GM12864 (cell line): ENCODE measurements at regions not wholly inside any gene's neighbourhood (a gene's known extent, or its start where the extent isn't known, plus 50 kb on each side); places are given as distances from the start of the nearest gene placed in this dataset.

Experiments
- DNase-seq: peaks from one replicate; pipeline ENCODE4 v3.0.0-alpha.2; 2011; ENCODE audit warnings: low read depth
- H3K4me3 ChIP-seq: 2 replicates; pipeline ENCODE4 v1.5.1; 2011; ENCODE audit warnings: mild to moderate bottlenecking, low read depth, low read length, control low read depth
- TF ChIP-seq, protein P1 (sequence below): IDR thresholded peaks from 2 replicates; pipeline ENCODE4 v1.5.1; 2011; ENCODE audit warnings: low read depth, mild to moderate bottlenecking, moderate library complexity, low read length, control low read depth, inconsistent platforms; ENCODE audit errors: missing control alignments

DNA sequence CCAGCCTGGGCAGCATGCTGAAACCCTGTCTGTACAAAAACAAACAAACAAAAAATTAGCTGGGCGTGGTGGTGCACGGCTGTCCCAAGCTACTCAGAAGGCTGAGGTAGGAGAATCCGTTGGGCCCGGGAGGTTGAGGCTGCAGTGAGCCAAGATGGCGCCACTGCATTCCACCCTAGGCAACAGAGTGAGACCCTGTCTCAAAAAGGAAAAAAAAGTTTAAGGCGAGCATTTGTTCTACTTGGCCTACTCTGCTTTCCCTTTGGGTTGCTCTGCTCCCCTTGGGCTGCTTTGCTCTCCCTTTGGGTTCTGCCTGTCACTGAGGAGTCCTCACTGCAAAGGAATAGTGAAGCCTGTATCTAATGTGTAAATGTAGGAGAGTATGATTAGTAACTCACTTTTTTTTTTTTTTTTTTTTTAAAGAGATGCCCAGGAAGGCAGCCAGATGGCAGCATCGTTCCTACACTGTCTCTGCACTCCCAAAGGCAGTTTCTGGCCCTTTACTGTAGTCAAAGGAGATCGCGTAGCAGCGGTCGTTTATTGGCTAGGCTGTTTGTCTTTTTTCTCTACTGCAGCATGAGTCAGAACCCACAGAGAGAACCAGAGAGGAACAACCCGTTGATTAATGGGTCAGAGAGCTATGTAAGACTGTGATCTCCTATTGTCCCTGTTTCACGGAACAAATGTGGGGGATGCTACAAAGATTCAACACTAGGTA, 118.3 kb upstream of the CWC22 start:
- H3K4me3 ChIP-seq, result no peak overlapping the region
- DNase-seq, result peak; percentile 15
- TF ChIP-seq, protein P1, sequence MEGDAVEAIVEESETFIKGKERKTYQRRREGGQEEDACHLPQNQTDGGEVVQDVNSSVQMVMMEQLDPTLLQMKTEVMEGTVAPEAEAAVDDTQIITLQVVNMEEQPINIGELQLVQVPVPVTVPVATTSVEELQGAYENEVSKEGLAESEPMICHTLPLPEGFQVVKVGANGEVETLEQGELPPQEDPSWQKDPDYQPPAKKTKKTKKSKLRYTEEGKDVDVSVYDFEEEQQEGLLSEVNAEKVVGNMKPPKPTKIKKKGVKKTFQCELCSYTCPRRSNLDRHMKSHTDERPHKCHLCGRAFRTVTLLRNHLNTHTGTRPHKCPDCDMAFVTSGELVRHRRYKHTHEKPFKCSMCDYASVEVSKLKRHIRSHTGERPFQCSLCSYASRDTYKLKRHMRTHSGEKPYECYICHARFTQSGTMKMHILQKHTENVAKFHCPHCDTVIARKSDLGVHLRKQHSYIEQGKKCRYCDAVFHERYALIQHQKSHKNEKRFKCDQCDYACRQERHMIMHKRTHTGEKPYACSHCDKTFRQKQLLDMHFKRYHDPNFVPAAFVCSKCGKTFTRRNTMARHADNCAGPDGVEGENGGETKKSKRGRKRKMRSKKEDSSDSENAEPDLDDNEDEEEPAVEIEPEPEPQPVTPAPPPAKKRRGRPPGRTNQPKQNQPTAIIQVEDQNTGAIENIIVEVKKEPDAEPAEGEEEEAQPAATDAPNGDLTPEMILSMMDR, result peak; percentile 65

DNA sequence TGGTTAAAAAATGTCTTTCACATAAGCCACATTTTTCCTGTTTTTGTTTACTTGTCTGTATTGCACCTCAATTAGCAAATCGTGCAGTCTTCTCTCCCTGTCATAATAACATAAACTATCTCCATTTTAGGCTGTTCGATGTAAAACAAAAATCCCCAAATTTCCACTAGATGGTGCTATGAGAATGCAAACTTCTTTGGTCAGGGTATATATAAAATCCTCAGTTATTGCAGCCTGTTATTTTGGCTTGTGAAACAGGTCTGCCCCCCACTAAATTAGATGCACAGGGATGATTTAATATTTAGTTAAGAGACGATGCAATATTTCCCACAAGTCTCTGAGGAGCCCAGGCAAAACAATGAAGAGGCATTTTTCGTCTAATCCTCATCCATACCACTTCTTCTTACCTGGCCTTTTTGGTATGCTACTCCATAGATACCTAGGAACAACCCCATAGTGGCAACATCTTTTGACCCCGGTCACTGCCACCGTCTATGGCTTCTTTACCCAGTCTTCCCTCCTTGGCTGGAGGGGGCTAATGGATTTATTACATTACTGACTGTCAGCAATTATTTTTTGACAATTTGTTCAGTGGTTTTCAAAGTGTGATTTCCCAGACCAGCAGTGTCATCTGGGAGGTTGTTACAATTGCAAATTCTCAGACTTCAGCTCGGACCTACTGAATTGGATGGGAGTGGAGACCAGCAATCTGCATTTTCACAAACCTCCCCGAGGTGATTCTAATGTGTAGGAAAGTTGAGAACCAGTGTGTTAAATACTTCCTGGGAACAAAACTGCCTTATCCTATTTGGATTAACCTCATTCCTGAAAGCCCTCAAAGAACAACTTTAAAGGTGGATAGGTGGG, 117.4 kb upstream of the CWC22 start:
- TF ChIP-seq, protein P1, result peak; percentile 36
- DNase-seq, result no peak
- no peak overlapping the region for H3K4me3 ChIP-seq

GRCh38 chr2:180122874-180123273, 115.8 kb upstream of the CWC22 start:
- no peak for DNase-seq
- TF ChIP-seq, protein P1, result no peak
- no peak overlapping the region for H3K4me3 ChIP-seq

DNA sequence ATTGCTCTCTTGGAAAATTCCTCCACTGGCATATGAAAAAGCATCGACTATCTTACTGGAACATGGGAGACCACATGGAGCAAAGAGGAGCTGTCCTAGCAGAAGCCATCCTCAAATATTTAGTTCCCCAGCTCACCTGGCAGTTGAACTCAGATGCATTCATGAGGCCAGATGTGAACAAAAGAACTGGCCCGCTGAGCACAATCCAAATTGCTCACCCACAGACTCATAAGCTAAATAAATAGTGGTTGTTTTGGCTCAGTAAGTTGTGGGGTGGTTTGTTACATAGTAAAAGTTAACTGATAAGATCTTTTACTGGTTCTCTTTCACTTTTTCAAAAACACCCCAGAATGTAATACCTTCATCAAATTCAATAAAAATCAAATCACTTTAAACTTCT, 108.6 kb upstream of the CWC22 start:
- TF ChIP-seq, protein P1, result no peak
- DNase-seq, result no peak
- no peak overlapping the region for H3K4me3 ChIP-seq

- DNase-seq, result no peak
- TF ChIP-seq, protein P1, result no peak
- H3K4me3 ChIP-seq, result no peak overlapping the region
These were observed 108.2 kb upstream of the CWC22 start for GRCh38 chr2:180115269-180115668.

- no peak for DNase-seq
- no peak overlapping the region for H3K4me3 ChIP-seq
- TF ChIP-seq, protein P1, result no peak
These were observed 104.8 kb upstream of the CWC22 start for GRCh38 chr2:180111901-180112300.
